Left forelimb (tissue), 1 donor: ENCODE measurements at regions not wholly inside any gene's neighbourhood (a gene's known extent, or its start where the extent isn't known, plus 50 kb on each side); places are given as distances from the start of the nearest gene placed in this dataset.
"Not testable (repeated sequence)": the region's sequence is repeated elsewhere in the genome, so short reads cannot be mapped to it uniquely, and the experiment has no call there.

Source experiments
- DNase-seq: peaks from one replicate; pipeline ENCODE4 v3.0.0-alpha.2; 2018; ENCODE audit warnings: low spot score

DNA sequence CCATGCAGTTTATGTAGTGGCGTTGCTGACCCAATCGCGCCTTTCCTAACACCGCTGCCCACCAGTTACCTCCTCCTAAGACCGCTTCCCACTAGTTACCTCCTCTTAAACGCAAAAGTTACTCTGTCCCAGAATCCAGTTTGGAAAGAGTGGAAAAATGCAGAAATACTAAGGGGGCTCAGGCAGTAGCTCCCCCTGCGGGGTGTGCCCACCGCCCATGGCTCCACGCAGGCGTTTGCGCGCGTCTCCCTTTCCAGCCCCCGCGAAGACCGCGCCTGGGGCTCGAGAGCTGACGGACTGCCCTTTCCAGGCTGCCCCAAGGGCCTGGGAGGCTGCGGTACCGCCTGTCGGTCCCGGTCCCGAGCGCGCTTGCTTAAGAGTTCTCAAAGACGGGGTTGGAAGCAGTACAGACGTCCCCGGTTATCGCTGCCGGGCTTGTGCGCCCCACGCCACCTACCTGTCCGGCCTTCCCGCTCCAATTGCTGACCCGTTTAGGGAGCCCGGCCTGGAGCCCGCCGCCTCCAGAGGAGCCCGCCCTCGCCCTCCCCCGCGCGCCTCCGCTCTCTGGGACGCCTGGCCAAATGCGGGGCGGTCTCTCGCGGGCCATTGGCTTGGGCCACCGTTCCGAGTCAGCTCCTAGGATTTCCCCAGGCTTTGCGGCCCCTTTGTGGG is 414.1 kb upstream of the ESRRG start:
- DNase-seq: no peak

DNA sequence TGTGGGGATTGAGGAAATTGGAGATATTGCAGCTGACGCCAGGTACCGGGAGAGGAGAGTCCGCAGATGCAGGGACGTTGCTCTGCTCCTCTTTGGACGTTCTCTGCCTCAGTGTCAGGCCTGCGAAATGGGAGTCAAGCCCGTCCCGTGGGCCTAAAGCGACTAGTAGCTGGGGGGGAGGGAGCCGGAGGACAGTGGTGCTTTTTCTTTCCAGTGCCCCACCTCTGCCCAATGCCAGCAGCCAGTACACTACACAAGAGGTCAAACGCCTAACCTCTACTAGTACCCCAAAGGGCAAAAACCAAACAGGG is 413.6 kb upstream of the ESRRG start:
- DNase-seq: no peak

DNA sequence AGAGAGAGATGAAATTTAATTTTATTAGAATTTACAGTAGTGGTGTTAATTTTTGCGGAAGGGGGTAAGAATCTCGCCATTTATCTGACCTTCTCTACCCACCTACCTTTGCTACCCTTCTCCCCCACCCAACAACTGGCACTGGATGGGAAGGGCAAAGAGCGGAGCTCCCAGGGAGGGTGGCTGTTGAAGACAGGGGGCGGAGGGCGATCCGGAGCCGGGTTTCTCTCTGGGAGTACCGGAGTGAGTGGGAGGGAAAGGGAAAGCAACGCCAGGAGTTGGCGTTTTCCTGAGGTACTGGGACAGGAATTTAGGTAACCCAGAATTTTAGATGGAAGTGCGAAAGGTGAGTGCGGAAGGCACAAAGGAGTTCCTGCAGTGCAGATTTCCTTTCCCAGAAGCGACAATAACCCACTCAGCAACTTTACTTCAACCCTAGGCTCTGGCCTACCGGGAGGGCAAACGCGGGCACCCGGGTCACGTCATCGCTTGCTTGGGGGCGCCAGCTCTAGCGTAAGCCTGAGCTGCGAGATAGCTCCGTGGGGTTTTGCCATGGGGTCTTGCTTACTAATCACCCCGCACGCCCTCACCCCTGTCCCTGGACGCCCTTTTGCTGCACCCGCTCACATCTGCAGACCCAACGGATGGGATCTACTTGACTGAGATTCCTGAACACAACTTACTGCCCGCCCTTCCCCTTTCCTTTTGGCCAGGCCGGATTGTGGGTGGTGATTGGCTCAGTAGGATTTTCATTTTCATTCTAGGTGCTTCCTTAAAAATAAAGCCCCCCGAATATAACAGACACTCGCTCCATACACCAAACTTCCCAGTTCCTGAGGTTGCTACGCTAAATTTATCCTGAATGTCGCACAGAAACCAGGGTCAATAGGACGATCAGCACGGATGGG is 413.0 kb upstream of the ESRRG start:
- peak; percentile 59 for DNase-seq

DNA sequence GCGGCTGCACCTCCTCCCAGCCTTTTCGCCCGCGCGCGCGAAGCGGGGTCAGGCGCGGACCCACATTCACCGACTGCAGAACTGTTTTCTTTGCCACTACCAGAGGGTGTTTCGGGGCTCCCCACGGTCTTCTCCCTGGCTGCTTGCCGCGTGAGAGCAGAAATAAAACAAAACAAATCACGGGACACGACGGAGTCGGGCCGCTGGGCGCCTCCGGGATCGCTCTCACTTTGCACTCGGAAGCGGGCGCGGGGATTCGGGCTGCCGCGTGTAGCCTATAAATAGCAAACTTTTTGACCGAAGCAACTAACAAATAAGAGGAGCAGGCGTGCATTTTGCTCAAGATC is 412.3 kb upstream of the ESRRG start:
- DNase-seq: peak; percentile 66

DNA sequence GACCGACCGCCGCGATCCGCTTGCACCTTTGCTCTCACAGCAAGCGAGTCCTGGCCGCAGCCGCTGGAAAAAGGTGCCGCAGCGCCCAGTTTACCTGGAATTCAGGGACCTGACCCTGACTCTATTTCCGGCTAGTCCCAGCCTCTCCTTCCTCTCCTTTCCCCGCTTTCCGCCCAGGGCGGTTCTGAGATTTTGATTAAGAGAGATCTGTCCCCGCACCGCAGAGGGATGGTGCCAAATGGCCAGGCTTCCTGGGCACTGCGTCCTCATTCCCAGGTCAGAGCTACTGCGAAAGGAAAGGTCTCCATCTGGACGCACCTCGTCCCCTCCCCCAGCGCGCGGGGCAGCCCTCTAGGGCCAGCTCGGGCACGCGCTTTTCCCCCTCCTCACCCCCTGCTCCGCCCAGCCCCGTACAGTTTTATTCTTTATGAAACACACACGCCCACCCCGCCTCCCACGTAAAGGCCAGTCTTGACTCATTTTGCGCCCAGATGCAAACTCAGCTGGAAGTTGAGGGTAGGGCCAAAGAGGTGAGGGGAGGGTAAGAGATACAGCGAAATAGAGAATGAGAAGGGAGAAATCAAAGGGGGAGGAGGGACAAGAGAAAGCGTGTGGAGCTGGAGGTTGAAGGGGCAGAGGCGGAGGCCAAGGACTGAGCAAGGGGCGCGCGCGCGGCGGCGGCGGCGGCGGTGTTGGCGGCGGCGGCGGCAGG is 411.8 kb upstream of the ESRRG start:
- DNase-seq: peak; percentile 66

DNA sequence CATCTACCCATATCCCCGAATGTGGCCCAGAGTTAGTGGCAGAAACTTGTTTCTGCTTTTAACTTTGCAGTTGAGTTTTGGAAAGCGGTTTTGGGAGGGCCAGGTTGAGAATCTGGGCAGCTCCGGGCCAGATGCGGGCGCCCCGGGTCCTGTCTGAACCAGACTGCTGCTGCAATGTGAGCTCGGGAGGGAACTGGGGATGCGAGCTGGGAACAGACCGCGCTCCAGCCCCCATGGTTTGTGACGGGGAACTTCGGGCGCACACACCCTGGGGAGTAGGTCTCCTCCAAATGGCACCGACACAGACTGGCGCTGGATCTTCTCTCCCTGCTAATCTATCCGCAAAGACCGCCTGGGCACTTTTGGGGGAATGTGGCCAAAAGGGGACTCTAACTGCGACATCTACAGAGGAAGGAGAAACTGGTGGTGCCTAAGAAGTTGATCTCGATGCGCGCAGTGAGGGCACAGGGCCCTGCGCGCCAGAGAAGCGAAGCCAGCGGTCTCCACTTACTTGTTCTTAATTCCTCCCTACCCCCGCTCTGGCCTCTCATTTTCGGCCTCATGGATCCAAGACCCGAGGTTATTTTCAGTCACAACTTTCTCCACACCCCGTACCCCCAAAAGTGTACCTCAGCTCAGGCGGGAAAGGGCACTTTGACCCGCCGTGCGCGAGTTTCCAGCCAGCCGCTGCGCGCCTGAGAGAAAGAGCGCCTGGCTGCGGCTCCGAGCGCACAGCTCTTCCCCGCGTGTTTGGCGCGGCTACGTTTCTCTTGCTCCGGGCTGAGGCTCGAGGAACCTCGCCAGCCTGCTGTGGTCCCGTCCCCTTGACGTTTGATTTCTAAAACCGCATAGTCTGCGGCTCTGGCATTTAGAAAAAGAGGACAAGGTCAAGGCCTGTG is 411.0 kb upstream of the ESRRG start:
- peak; percentile 62 for DNase-seq

DNA sequence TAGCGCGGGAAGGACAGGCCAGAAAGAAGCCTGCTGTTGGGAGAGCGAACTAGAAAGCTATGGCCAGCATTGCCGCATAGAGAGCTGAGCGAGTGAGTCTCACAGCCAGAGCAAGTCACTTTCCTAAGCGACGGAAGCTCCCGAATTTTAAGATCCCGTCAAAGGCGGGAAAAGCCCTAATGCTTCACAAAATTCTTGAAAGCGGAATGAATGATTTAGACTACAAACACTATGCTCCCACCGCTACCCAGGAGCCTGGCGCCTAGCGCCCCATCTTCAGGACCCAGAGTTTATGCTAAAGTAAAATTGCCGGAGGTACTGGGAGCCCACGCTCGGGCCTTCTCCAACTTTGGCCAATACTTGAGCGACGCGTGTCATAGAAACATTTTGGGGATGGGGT is 409.9 kb upstream of the ESRRG start:
- no peak for DNase-seq

DNA sequence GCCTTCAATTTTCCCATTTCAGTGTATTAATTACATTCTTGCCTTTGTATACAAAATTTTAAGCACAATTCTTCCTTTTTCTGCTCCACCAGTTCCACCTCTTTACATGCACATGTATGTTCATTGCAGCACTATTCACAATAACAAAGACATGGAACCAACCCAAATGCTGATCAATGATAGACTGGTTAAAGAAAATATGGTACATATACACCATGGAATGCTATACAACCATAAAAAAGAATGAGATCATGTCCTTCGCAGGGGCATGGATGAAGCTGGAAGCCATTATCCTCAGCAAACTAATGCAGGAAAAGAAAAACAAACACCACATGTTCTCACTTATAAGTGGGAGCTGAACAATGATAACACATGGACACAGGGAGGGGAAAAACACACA is 400.1 kb upstream of the ESRRG start:
- not testable (repeated sequence) for DNase-seq

DNA sequence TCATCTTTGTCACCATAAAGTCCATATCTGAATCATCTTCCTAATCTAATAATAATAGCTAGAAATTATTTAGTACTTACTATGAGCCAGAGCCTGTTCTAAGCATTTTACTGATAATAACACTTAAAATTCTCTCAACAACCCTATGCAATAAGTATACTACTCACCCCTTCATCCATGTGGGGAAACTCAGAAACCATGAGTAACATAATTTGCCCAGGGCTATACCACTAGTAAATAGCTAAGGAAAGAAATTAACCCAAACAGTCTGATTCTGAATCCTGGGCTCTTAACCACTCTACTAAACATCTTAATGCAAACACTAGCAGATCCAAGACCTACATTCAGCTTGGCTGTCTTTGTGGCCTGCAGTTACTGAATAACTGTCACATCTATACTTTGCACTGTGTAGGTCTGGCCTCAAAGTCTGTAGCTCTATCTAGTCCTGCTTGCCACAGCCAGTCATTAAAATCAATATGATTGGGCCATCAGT is 394.8 kb upstream of the ESRRG start:
- no peak for DNase-seq

DNA sequence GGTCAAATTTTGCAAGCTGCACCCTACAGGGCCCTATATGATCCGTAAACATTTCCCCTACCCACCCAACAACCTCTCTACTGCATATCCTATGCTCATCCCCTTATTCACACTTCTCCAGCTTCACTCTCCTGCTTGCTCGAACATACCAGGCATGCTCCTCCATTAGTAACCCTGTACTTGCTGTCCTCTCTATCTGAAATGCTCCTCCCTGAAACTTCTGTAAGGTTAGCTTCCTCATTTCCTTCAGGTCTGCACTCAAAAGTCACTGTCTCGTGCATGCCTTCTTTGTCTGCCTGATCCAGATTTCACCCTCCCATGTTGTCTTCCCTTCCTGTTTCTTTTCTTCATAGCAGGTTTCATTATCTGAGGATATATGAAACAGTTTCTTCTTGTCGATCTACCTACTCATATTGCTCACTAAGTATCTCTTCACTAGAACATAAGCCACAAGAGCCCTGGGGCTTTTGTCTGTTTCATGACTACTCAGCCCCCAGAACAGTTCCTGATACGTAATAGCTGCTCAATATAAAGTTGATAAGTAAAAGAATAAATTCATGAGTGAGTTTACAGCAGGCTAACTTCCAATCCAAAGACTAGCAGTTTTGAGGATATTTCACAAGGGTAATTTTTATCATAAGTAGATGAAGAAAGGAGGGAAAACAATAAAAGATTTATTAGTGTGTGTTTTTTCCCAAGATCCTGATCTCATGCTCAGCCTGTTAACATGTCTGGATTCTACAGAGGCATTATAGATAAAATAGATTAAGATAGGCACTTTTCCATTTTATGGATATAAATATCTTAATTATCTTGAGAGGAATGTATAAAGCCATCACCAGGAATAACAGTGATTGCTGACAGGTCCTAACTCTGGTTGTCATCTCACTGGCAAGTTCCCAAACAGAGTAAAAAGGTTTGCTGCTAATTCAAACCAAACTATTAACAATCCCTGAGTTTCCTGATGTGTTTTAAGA is 392.5 kb upstream of the ESRRG start:
- DNase-seq: no peak

DNA sequence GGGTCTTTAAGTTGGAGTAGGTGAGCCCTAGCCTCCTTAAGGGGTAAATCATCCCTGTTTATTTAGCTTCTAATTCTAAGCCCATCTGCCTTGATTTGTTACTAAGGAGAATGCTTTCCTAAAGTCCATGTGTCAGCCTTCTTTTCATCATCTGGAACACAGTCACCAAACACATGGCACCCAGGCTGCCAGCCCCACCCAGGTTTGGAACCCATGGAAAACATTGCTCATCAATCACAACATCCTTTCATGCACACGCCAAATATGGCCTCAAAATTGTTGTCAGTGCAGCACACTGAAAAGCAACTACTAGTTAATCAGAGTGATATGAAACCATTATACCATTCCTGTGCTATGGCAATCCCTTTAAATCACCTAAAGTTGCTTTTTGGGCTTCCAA is 386.7 kb upstream of the ESRRG start:
- no peak for DNase-seq

DNA sequence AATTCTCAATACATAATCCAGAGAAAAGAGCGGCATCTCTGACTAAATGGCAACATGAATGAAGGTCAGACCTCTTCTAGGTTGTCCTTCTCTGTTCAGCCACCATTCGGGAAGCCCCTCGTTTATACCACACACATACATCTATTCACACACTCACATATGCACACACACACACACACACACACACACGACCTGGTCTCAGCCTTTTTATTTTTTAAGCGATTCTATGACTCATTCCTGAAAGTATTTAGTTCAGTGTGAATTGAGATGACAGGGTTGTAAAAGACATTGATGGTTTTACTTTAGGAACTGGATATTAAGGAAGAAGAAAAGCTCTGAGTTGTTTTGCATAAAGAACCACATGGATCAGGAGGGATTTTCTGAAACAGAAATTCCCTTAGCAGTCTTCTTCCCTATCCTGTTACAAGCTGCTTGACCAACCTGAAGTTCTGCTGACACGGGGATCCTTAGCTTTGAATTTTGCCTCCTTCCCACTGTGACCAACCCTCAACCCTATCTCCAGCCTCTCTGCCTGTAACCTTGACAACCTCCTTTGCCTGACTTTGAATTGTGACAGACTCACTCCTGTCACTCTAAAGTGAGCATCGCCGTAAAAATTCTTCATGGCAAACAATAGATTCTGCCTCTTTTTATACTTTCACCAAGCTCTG is 383.1 kb upstream of the ESRRG start:
- no peak for DNase-seq

DNA sequence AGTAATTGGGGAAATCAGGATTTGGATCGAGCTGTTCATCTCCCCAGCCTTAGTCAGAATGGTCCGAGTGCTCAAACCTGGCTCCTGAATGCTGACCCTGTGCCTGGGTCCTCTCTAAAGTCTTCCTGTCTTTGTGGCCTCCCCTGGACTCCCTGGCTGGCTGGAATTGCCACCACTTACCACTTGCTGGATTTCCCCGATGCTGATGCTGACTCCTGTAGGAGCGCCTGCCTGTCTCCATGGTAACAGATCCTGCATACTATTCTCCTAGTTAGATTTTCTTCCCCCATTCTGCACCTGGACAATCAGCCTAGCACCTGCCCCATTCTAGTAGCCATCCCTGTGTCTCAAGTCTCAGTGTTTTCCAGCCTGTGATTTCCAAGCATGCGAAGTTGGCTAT is 382.2 kb upstream of the ESRRG start:
- no peak for DNase-seq

DNA sequence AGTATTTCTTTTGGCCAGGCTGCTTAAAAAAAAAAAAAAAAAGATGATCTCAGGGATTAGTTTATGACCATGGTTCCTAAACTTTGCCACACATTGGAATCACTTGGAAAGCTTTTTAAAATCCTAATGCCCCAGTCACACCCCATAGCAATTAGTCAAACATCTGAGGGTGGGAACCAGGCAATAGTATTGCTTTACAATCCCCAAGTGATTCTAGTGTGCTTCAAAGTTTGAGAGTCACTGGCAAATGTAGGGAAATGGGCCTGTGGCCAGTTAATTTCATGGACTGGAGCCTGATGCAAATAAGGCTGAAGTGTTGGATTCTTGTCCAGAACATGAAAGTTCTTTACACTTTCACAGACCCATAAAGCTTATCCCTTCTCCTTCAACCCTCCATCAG is 374.6 kb upstream of the ESRRG start:
- DNase-seq: no peak

DNA sequence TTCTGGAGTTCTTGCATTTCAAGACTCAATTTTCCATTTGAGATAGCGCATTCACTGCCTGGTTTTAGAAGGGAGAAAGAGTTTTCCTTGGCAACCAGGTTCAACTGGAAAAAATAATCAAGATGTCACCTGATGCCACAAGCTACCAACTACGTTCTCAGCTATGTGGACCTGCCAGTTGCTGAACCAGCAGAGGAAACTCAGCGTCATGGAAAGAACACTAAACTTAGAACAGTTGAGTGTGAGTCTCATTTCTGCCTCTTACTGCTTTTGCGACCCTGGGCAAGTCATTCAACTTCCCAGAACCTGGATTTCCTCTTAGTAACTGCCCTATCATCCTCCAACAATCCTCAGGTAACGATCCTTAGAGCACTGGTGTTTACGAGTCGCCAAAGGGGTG is 373.0 kb upstream of the ESRRG start:
- no peak for DNase-seq

DNA sequence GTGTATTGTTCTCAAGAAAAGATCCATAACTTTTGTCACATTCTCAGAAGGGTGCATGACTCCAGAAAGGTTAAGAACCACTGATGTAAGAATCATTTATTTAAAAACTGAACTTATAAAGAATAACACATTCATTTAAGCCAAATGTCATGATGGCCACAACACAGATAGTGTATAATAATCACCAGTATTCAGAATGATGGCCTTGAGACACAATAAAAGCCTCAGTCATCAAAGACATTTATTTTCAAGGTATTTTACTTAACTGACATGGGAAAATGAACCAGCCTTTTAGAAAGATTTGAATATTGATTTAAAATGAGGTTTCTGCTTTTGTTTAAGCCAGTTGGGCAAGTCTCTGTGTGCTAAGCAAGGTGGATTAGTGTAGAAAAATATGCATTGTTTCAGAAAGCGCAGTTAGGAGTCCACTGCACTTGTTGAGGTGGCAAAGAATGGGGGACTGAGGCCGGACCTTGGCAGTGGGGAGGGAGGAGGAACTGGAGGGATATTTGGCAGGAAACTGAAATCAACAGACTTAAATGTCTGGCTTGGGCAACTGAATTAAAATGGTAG is 371.9 kb upstream of the ESRRG start:
- DNase-seq: no peak

DNA sequence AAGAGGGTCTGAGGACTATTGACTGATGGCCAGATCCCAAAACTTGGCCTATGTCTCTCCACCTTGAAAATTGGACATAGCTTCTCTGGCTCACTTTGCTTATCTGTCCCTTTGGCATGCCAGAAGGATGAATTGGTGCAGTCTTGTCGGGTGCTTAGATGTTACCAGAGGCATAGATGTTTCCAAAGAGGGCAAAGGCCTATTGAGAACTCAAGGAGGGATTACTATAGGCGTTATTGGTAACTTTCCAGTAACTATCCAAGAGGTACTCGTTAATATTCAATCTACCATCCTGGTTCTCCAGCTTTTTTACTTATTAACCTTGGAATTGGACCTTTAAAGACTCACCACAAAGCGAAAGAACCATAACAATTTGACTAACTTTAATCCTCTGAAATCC is 368.3 kb upstream of the ESRRG start:
- DNase-seq: no peak

DNA sequence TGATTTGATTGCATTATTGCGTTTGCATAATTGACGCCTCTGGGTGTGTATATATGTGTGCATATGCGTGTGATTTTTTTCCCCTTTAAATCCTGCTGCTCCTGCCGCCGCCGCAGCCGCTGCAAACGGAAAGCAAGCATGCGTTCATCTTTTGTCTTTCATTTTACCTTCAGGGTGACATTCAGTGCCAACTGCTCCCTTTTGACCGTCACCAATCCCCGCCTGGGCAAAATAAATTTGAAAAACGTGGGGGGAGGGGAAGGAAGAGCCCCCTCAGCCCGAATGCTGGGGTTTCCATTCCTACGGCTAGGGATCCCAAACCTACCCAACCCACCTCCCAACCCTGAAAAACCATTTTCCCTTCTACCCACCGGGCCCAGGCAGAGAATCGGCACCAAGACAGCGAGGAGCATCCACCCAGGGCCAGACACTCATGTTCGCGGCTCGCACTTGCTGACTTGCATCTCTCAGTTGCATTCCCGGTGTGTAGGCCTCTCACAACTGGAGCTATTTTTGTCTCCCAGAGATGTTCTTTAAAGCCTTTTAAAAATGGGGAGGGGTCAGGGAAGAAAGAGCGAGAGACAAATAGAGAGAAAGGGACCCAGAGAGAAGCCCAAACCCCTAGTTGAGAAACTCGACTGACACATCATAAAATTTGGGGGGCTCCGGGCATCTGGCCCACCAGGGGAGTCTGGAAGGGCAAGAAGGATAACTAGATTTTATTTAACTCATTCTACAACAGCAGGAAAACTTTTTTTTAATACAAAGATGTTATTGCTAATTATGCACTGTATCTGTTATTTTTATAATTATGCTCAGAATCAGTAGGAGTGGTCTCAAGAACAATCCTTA is 367.1 kb upstream of the ESRRG start:
- DNase-seq: no peak
